ENCODE measurements at regions not wholly inside any gene's neighbourhood (a gene's known extent, or its start where the extent isn't known, plus 50 kb on each side); places are given as distances from the start of the nearest gene placed in this dataset.

DNA sequence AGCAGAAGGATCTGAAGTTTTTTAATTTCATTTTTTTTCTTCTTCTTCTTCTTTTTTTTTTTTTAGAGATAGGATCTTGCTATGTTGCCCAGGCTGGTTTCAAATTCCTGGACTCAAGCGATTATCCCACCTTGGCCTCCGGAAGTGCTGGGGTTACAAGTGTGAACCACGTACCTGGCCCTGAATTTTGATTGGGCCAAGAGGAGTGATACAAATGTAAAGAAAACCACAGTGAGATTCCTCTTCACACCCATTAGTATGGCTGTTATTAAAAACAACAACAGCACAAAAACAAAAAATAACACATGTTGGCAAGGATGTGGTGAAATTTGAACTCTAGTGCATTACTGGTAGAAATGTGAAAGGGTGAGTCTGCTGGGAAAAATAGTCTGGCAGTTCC is 79.1 kb downstream of the KLF4 start:
- Histone ChIP-seq H3K9me3 (ENCODE audit: control insufficient read depth in 1 of 2, insufficient read depth in 1 of 2, low read length in 2 of 2) (no peaks in the 10 kb centered on the region), H3K27ac (ENCODE audit: low read depth in 1 of 2, low read length in 2 of 2) (no peak overlapping the region), H3K4me1 (ENCODE audit: insufficient read depth, low read length) (no peaks in the 10 kb centered on the region), H3K27me3 (ENCODE audit: control insufficient read depth in 1 of 2, insufficient read depth in 2 of 2, low read length in 2 of 2) (no peaks in the 10 kb centered on the region), H3K4me3 (ENCODE audit: low read length) (no peak overlapping the region), H3K36me3 (ENCODE audit: insufficient read depth, low read length) (no peaks in the 10 kb centered on the region)
- intact Hi-C loops (cut with DNase I, micrococcal nuclease) = no loop called here
- no peaks in the 10 kb centered on the region for H3K9me3 Mint-ChIP-seq
- no peak overlapping the region for H3K4me3 Mint-ChIP-seq
- POLR2A ChIA-PET = no interaction called here
- H3K36me3 Mint-ChIP-seq (ENCODE audit: low read depth) = no peaks in the 10 kb centered on the region
- DNase-seq (no peak), ATAC-seq (ENCODE audit: poor library complexity) (no peak)
- TF ChIP-seq, protein P1, sequence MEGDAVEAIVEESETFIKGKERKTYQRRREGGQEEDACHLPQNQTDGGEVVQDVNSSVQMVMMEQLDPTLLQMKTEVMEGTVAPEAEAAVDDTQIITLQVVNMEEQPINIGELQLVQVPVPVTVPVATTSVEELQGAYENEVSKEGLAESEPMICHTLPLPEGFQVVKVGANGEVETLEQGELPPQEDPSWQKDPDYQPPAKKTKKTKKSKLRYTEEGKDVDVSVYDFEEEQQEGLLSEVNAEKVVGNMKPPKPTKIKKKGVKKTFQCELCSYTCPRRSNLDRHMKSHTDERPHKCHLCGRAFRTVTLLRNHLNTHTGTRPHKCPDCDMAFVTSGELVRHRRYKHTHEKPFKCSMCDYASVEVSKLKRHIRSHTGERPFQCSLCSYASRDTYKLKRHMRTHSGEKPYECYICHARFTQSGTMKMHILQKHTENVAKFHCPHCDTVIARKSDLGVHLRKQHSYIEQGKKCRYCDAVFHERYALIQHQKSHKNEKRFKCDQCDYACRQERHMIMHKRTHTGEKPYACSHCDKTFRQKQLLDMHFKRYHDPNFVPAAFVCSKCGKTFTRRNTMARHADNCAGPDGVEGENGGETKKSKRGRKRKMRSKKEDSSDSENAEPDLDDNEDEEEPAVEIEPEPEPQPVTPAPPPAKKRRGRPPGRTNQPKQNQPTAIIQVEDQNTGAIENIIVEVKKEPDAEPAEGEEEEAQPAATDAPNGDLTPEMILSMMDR (IDR thresholded peaks at IDR 0.05) = no peak
- H3K27ac Mint-ChIP-seq = no peak overlapping the region
- CTCF ChIA-PET = no interaction called here
- H3K27me3 Mint-ChIP-seq = peaks cover 12% of the 10 kb centered on the region
- H3K4me1 Mint-ChIP-seq (ENCODE audit: low read depth) = no peaks in the 10 kb centered on the region

DNA sequence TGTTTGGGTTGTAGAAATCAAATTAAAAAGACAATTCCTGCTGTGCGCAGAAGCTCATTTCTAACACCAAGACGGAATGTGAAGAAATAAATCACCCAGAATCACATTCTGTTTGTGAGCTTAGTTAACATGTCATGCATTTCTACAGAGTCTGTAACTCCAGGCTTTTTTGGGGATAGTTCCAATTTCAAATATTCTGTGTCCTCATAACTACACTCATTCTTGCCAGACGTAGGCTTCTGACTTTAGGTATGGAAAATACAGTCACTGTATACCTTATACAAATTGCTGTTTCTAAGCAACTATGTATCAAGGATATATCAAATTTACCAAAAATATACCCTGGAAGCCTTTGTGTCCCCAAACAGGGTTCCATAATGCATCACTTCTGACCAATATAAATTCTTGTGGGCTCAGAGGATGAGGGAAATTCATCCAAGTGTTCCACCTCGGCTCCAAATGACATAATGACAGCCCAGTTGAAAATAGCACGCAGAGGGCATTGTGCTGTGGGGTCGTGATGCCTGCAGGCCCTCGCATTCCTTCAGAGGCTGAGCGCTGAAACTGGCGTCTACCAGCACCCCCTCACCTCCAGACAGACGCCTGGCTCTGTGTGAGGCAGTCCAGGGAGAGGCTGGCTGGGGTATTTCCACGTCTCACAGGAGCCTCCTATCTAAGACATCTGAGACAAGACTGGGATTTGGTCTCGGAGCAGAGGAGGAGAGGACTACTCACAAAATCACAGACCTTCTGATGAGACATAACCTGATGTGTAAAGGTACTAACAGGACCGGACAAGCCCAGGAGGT is 79.8 kb downstream of the KLF4 start:
- H3K36me3 ChIP-seq (ENCODE audit: insufficient read depth, low read length) = no peaks in the 10 kb centered on the region
- H3K27me3 ChIP-seq (ENCODE audit: control insufficient read depth in 1 of 2, insufficient read depth in 2 of 2, low read length in 2 of 2) = no peaks in the 10 kb centered on the region
- DNase-seq (no peak), ATAC-seq (ENCODE audit: poor library complexity) (no peak)
- H3K9me3 ChIP-seq (ENCODE audit: control insufficient read depth in 1 of 2, insufficient read depth in 1 of 2, low read length in 2 of 2) = no peaks in the 10 kb centered on the region
- no peaks in the 10 kb centered on the region for H3K4me1 Mint-ChIP-seq (ENCODE audit: low read depth)
- H3K4me3 ChIP-seq (ENCODE audit: low read length) = no peak overlapping the region
- CTCF ChIA-PET = no interaction called here
- intact Hi-C loops (cut with DNase I, micrococcal nuclease) = no loop called here
- H3K27ac Mint-ChIP-seq = no peak overlapping the region
- no peak overlapping the region for H3K4me3 Mint-ChIP-seq
- TF ChIP-seq, protein P1 (IDR thresholded peaks at IDR 0.05) = no peak
- H3K9me3 Mint-ChIP-seq = no peaks in the 10 kb centered on the region
- no peaks in the 10 kb centered on the region for H3K4me1 ChIP-seq (ENCODE audit: insufficient read depth, low read length)
- no peak overlapping the region for H3K27ac ChIP-seq (ENCODE audit: low read depth in 1 of 2, low read length in 2 of 2)
- POLR2A ChIA-PET = no interaction called here
- H3K36me3 Mint-ChIP-seq (ENCODE audit: low read depth) = no peaks in the 10 kb centered on the region
- H3K27me3 Mint-ChIP-seq = peaks cover 12% of the 10 kb centered on the region

DNA sequence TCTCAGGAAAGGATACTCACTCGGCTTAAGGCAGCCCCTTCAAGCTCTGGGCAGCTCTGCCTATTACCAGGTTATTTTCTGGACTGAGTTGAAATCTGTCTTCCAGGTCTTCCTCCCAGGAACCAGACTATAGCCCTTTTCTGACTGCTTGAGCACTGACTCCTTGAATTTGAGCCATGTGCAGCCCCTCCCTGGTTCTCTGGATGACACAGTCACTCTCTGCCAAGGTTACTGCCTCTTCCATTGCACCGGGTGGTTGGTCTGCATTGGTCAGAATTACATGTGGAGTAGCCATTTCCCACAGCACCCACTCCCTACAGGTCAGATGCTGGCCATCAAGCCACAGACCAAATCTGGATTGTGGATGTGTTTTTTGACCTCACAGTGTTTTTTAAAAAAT is 81.9 kb downstream of the KLF4 start:
- no peak for DNase-seq
- Mint-ChIP-seq H3K27me3 (peaks cover 6% of the 10 kb centered on the region), H3K36me3 (ENCODE audit: low read depth) (no peaks in the 10 kb centered on the region), H3K4me1 (ENCODE audit: low read depth) (no peaks in the 10 kb centered on the region), H3K9me3 (no peaks in the 10 kb centered on the region), H3K27ac (no peak overlapping the region), H3K4me3 (no peak overlapping the region)
- Histone ChIP-seq H3K27ac (ENCODE audit: low read depth in 1 of 2, low read length in 2 of 2) (no peak overlapping the region), H3K4me1 (ENCODE audit: insufficient read depth, low read length) (no peaks in the 10 kb centered on the region), H3K9me3 (ENCODE audit: control insufficient read depth in 1 of 2, insufficient read depth in 1 of 2, low read length in 2 of 2) (no peaks in the 10 kb centered on the region), H3K4me3 (ENCODE audit: low read length) (no peak overlapping the region), H3K36me3 (ENCODE audit: insufficient read depth, low read length) (no peaks in the 10 kb centered on the region), H3K27me3 (ENCODE audit: control insufficient read depth in 1 of 2, insufficient read depth in 2 of 2, low read length in 2 of 2) (no peaks in the 10 kb centered on the region)
- ChIA-PET POLR2A (no interaction called here), CTCF (no interaction called here)
- intact Hi-C loops (cut with DNase I, micrococcal nuclease) = no loop called here
- no peak for ATAC-seq (ENCODE audit: poor library complexity)
- TF ChIP-seq, protein P1 (IDR thresholded peaks at IDR 0.05) = no peak
